Pancreas (tissue), 10 donors: ENCODE measurements at regions not wholly inside any gene's neighbourhood (a gene's known extent, or its start where the extent isn't known, plus 50 kb on each side); places are given as distances from the start of the nearest gene placed in this dataset.

Experiments
- ATAC-seq, 4 donors: fragments of 200-7000 bp; cut with Tn5 transposase; one replicate each; pipeline versions ENCODE4 v1.8.0 to v1.9.1; 2020; ENCODE audit warnings: mild to moderate bottlenecking in 4 of 4, moderate library complexity in 4 of 4
- DNase-seq, 6 donors: peaks; one replicate each; pipeline ENCODE4 v3.0.0-alpha.2; 2020
- FAIRE-seq: peaks from 2 replicates; lab custom pipeline; 2012; peaks lifted over from hg19 to GRCh38; lab: Jason Lieb, UNC
- H3K27ac ChIP-seq, 4 donors: fragments of 200-600 bp; sonication (generic); 1 replicate in 3 of 4; 2 replicates in 1 of 4; pipeline versions ENCODE4 v1.5.0 to v1.8.0; 2020
- H3K27me3 ChIP-seq, 4 donors: fragments of 200-600 bp; one replicate each; pipeline ENCODE4 v1.8.0; 2021
- H3K36me3 ChIP-seq, 3 donors: fragments of 200-600 bp; sonication (generic) in 1 of 3; one replicate each; pipeline versions ENCODE4 v1.5.0 to v1.8.0; 2020 to 2021
- H3K4me1 ChIP-seq, 3 donors: fragments of 200-600 bp; one replicate each; pipeline ENCODE4 v1.8.0; 2021
- H3K4me3 ChIP-seq, 4 donors: fragments of 200-600 bp; sonication (generic) in 2 of 4; one replicate each; pipeline versions ENCODE4 v1.5.0 to v1.8.0; 2020 to 2021
- H3K9me3 ChIP-seq, 4 donors: fragments of 200-600 bp; one replicate each; pipeline ENCODE4 v1.8.0; 2021
- WGBS, 2 donors: extraction: QIAGEN DNeasy Blood & Tissue Kit; methylation state at CpG; one replicate each; pipeline ENCODE4 v1.1.7; 2013; 5-methylcytosine and 5-hydroxymethylcytosine counted together
- intact Hi-C, 3 donors: fragments of 100-400 bp; cut with DNase I; formaldehyde crosslinking; loops; one replicate each; pipeline versions ENCODE4 v1.11.1 to v1.14.2; 2022
- TF ChIP-seq, protein P1 (sequence below), 4 donors: fragments of 200-600 bp; sonication (generic) in 3 of 4; IDR thresholded peaks; one replicate each; pipeline versions ENCODE4 v1.5.0 to v1.8.0; 2021; ENCODE audit warnings: antibody characterized with exemption in 4 of 4
- donor health status: healthy with polysubstance abuse.
- donor health status: DM: no; HTN: no; CAD: no; lungs with moderate emphysema.
- donor health status: DM: no; HTN: no; CAD: no.
- donor health status: control.
- donor health status: control.
- donor health status: Bipolar disorder and iron deficiency.
- donor health status: DM: yes; HTN: yes; CAD: no.
- donor health status: DM: no; HTN: no; CAD: no.
- donor health status: DM: no; HTN: no; CAD: no.
- donor health status: DM: yes; HTN: yes; CAD: no.

DNA sequence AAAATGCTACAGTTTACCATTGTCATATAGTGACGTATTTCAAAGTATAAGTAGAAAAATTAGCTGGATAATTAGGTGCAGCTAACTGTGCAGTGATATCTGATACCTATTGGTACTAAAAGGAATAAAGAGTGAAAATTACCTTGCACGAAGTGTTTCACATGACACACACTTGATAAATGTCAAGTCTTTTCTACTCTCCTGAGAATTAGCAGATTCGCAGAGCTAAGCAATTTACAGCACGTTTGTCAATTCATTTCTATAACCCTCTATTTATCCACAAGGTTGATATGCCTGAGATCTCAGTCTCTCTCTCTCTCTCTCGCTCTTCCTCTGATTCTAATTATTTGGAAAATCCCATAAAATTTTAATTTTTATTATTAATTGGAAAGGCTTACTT is 1109.0 kb downstream of the EFNB2 start:
- FAIRE-seq (no peak), ATAC-seq (no peak), DNase-seq (no peak)
- intact Hi-C loops, result no loop called here
- TF ChIP-seq, protein P1, sequence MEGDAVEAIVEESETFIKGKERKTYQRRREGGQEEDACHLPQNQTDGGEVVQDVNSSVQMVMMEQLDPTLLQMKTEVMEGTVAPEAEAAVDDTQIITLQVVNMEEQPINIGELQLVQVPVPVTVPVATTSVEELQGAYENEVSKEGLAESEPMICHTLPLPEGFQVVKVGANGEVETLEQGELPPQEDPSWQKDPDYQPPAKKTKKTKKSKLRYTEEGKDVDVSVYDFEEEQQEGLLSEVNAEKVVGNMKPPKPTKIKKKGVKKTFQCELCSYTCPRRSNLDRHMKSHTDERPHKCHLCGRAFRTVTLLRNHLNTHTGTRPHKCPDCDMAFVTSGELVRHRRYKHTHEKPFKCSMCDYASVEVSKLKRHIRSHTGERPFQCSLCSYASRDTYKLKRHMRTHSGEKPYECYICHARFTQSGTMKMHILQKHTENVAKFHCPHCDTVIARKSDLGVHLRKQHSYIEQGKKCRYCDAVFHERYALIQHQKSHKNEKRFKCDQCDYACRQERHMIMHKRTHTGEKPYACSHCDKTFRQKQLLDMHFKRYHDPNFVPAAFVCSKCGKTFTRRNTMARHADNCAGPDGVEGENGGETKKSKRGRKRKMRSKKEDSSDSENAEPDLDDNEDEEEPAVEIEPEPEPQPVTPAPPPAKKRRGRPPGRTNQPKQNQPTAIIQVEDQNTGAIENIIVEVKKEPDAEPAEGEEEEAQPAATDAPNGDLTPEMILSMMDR (IDR thresholded peaks at IDR 0.05), result no peak
- Histone ChIP-seq H3K9me3 (no peaks in the 10 kb centered on the region), H3K27ac (no peak overlapping the region), H3K36me3 (no peaks in the 10 kb centered on the region), H3K4me3 (no peak overlapping the region), H3K27me3 (no peaks in the 10 kb centered on the region), H3K4me1 (no peaks in the 10 kb centered on the region)
- WGBS, 2 donors, result 65 to 67% methylated on average over 5 of the region's 5 CpGs

DNA sequence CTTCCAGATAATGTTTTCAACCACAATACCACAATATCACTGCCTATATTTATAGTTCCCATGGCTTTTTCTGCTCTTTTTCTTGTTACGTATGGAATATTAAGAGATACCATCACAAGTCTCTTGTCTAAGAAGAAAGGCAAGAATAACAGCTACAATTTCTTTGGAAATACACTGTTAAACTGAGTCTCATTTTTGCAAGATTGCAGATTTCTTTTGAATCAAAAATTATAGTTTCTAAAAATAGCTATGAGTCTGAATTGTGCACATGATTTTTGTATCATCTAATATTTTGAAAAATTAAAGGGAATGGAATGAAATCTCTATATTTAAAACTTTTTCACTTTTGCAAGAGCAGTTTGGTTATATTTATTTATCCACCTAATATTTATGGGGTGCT is 1120.8 kb downstream of the EFNB2 start:
- Histone ChIP-seq H3K9me3 (no peaks in the 10 kb centered on the region), H3K4me1 (no peaks in the 10 kb centered on the region), H3K27ac (no peak overlapping the region), H3K36me3 (no peaks in the 10 kb centered on the region), H3K27me3 (no peaks in the 10 kb centered on the region), H3K4me3 (no peak overlapping the region)
- DNase-seq, result no peak
- WGBS, 2 donors, result 63 to 66% methylated on average over 1 of the region's 1 CpG
- TF ChIP-seq, protein P1 (IDR thresholded peaks at IDR 0.05), result no peak
- FAIRE-seq, result no peak
- intact Hi-C loops, result loop anchor here in 1 of 3 donors (10.0 kb wide), 1 partner anchor 1110 kb away; no protein-coding TSS in a partner anchor
- no peak for ATAC-seq

DNA sequence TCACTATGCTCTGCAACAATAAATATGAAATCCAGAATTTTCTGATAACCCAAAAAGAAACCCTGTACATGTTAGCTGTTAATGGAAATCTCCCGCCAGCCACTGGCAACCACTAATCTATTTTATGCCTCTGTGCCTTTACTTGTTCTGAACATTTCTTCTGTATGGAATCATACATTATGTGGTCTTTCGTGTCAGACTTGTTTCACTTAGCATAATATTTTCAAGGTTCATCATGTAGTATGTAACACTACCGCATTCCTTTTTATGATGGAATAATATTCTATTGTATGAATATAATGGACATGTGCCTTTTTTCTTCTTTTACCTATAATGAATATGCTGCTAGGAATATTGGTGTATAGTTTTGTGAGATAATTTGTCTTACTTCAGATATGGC is 1123.3 kb downstream of the EFNB2 start:
- Histone ChIP-seq H3K27ac (no peak overlapping the region), H3K9me3 (no peaks in the 10 kb centered on the region), H3K4me3 (no peak overlapping the region), H3K4me1 (no peaks in the 10 kb centered on the region), H3K27me3 (no peaks in the 10 kb centered on the region), H3K36me3 (no peaks in the 10 kb centered on the region)
- no peak for FAIRE-seq
- DNase-seq, result no peak
- TF ChIP-seq, protein P1 (IDR thresholded peaks at IDR 0.05), result no peak
- no peak for ATAC-seq
- 74 to 86% methylated on average over 3 of the region's 3 CpGs for WGBS, 2 donors
- intact Hi-C loops, result loop anchor here in 1 of 3 donors (10.0 kb wide), 1 partner anchor 1113 kb away; no protein-coding TSS in a partner anchor

DNA sequence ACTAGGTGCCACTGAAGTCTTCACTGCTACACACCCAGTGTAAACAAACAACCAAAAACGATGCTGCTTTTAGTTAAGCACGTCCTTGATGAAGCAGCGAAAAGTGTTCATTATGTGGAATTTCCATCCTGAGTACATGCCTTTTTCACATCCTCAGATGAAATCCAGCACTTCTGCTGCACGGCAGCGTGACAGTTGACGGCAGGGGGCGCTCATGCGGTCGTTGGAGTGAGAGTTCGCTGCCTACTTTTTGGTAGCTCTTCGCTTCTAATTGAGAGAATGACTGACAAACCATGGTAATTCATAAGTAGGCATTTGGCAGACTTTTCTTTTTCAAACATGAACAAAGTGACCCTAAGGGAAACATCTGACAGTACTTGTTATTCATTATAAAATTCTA is 1124.9 kb downstream of the EFNB2 start:
- TF ChIP-seq, protein P1 (IDR thresholded peaks at IDR 0.05), result peak; percentile 37 to 69 (median 66)
- 15 to 18% methylated on average over 11 of the region's 11 CpGs for WGBS, 2 donors
- intact Hi-C loops, result loop anchor here in 1 of 3 donors (10.0 kb wide), 1 partner anchor 1114 kb away; no protein-coding TSS in a partner anchor
- peak in 3 of 4 donors; percentile 76 to 81 (median 76) for ATAC-seq
- no peaks in the 10 kb centered on the region for H3K4me1 ChIP-seq
- FAIRE-seq, result no peak
- no peaks in the 10 kb centered on the region for H3K36me3 ChIP-seq
- no peaks in the 10 kb centered on the region for H3K9me3 ChIP-seq
- no peak overlapping the region for H3K27ac ChIP-seq
- H3K27me3 ChIP-seq, result no peaks in the 10 kb centered on the region
- peak; percentile 45 to 94 (median 69) for DNase-seq
- H3K4me3 ChIP-seq, result no peak overlapping the region

DNA sequence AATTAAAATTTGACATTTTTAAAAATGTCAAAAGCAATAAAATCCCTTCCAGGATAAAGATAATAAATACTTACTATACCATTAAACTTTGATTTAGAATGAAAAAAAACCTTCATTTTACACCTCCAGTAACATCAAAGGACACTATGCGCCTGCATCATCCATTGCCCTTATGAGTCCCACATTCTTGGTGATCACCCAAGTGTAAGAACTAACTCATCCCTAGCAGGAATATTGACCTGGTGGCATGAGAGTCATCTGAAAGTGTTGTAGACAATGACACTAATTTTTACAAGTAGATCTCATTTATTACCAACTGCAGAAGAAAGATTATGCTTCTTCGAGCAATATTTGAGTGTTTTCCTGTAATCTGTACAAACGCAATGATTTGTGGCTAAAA is 1128.9 kb downstream of the EFNB2 start:
- Histone ChIP-seq H3K4me3 (no peak overlapping the region), H3K27me3 (no peaks in the 10 kb centered on the region), H3K4me1 (no peaks in the 10 kb centered on the region), H3K9me3 (no peaks in the 10 kb centered on the region), H3K27ac (no peak overlapping the region), H3K36me3 (no peaks in the 10 kb centered on the region)
- TF ChIP-seq, protein P1 (IDR thresholded peaks at IDR 0.05), result no peak
- DNase-seq (no peak), FAIRE-seq (no peak), ATAC-seq (no peak)
- intact Hi-C loops, result no loop called here
- WGBS, 2 donors, result 74 to 81% methylated on average over 3 of the region's 3 CpGs
